HG03060 (cell line): ENCODE measurements at regions not wholly inside any gene's neighbourhood (a gene's known extent, or its start where the extent isn't known, plus 50 kb on each side); places are given as distances from the start of the nearest gene placed in this dataset.

Source experiments
- ATAC-seq: cut with Tn5 transposase; IDR thresholded peaks from one replicate; pipeline ENCODE4 v1.9.1; 2021; ENCODE audit warnings: low read depth, moderate number of reproducible peaks; ENCODE audit not compliant: unreplicated experiment

DNA sequence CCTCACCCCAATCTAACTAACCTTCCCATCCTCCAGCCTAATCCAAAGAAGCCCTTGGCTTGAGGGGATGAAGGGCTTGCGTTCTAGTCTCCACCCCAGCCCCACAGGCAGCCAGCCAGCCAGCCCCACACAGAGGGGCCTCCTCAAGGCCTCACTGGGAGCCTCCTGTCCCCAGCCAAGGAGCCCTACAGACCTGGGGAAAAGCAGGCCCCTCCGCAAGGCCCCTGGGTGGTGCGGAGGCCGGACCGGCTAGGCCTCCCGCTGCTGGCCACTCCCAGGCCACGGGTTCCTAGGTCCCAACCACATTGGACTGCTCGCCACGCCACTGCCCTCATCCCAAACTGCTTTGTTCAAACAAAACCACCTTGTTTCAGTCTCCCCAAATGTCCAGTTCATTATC, 78.0 kb downstream of the ZIC5 start:
- no peak for ATAC-seq

DNA sequence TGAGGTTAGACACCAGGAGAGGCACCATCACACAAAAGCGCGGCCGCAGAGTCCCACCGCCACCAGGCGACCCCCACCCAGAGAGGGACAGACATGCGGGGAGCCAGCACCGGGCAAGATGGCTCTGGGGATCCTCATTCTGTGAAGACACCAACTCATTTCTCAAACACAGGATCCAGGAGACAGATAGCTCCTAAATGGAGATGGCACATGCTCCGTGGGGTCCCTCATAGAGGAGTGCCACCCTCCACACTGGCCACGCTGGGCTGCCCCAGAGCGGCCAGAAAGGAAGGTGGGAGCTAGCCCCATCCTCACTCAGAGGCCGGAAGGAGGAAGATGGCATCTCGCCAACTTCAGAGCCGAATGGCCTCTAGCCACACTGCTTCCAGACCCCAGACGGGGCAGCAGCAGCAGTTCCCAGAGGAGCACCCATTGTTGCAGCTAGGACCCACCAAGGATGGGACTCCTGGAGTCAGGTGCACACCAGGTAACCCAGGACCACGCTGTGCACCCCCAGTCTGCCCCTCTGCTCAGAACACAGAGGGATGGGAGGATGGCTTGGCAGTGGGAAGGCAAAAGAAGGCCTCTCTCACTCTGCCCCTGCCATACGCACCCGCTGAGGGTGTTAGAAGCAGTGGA, 78.6 kb downstream of the ZIC5 start:
- ATAC-seq = no peak

DNA sequence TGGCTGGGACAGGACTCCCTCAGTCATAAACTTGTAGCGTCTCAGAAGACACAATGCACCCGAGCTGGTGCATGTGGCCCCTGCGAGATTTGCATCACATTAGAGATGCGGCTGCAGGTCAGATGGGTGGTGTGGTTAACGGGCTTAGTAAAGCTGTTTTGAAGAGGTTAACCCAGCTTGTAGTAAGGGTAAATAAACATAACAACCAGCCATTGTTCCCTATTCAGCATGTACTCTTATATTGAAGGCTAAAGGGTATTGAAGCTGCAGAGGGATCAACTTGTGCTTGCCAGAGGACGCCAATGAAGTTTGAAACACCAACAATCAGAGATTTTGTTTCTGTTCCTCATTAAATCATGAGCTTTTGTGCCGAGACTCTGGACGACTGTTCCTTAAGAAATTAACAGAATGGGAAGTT, 79.4 kb downstream of the ZIC5 start:
- ATAC-seq = no peak

DNA sequence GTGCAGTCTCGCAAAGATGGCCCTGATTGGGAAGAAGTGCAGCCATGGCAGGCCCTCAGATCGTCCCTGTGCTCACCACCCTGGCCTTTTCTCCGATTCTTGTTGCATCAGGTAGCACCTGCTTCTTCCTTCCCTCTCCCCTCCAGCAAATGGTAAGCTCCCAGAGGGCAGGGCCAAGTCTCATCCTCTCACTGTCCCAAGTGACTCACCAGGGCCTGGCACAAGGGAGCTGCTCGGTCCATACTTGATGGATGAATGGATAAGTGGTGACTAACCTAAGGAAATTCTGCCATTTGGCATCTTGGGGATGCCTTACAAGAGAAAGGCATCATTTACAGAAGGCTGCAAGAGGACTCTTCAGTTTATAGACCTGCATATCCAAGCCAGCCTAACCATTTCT, 84.9 kb downstream of the ZIC5 start:
- no peak for ATAC-seq

DNA sequence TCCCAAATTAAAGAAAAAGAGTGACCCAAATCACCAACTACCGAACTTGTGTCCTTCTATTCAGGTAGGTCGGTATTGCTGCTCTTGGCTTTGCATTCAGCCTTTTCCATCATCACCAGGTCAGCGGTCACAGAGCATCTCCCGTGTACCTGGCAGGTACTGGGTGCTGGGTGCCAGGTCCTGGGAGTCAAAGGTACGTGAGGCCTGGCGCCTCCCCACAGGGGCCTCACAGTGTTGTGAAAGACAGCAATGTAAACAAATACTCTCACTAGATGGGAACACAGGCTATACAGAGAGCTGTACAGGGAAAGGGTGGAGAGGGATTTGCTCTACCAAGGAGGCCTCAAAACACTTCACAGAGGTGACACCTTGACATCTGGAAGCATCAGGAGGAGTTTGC, 86.7 kb downstream of the ZIC5 start:
- ATAC-seq = no peak

DNA sequence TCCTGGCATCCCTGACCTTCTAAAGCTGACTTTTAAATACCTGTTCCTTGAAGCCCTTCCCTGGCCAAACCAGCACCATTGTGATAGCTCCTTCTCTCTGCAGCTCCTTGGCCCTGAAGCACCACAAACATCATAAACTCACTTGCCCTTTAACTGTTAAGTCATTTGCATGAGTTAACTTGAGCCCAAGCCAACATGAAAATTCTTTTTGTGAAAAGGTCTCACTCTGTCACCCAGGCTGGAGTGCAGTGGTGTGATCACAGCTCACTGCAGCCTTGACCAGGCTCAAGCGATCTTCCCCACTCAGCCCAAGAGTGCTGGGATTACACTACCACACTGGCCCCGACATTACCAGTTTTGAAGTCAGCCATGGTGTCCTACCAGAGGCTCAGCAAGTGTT, 87.8 kb downstream of the ZIC5 start:
- ATAC-seq = no peak

DNA sequence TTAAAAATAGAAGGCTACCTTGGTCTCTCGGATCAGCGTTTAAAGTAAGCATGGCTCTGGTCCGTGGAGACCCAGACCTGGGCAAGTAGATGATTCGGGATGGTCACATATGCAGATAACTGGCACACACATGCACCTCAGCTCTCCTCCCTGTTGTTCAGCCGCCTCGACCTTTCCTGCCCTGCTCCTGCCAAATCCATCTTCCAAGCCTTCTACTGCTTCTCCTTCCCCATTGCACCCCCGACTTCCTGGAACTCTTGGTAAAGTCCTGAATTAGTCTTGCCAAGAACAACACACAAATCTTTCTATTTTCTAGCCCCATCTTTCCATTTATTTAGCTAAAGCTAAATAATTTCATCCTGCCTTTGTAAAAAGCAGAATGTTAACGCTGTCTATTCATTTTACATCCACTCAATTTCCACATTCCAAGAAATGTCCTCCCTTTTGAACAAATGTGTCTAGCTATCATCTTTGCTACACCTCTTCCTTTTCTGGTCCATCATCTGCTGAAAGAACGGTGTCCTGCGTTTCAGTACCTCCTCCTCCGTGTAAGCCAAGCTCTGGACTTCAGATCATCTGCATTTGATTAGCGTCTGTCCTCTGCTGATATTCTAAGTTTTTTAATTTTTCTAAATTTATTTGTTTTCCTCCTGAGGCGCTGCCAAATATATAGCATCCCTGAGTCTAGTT, 92.5 kb downstream of the ZIC5 start:
- ATAC-seq = no peak

DNA sequence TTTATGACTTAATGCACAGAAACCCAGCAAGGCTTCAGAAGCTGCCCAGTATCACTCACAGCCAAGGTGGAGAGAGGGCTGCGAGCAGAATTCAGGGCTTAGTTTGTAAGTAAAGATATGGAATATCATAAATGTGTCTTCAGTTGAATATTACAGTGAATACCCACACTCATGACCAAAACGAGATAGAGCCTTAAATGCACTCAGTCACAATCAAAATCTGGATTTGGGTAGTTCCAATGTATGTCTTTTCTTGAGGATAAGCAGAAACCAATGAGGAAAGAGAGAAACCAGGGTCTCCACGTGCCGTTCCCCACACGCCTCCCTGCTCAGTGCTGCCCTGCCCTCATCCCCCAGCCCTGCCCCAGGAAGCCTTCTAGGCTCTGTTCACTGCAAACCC, 94.9 kb downstream of the ZIC5 start:
- ATAC-seq = no peak

DNA sequence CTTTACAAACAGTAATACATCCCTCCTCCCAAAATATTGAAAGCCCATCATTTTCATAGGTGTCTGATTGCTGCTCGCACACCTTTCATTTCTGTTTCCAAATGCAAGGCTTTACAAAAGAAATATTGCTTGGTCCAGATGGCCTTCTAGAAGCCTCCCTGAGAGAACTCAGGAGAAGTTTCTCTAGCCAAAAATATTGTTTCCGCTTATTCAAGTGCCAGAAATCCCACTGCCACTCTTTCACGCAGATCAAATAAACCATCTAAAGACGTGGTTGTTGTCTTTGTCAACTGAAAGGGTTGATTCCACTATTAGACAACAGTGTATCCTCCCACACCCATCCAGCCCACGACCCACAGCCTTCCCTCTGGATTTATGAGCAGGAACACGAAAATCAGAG, 96.2 kb downstream of the ZIC5 start:
- ATAC-seq = no peak

DNA sequence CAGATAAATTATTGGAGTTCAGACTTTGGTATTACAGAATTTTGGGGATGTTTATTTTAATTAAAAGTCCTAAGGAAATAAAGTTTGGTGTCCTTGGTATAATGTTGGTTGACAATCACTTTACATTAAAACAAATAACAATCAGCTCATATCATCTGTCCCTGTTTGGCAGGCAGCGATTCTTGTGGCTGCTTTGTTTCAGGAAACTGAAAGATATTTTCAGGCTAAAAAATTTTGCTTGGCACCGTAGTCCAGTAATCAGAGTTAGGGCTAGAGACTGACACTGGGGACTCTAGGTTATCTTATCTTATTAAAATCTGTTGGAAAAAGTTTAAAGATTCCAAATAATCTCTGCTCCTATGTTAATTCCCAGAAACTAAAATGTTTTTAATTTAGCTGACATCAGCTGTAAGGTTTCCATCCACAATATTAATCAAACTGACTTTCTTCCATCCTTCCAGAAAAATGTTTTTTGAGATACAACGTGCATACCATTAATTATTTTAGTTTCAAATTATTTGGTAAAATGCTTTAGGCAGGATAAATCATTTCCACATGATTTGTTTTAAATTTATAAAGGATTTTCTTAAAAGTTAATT, 97.6 kb downstream of the ZIC5 start:
- no peak for ATAC-seq

DNA sequence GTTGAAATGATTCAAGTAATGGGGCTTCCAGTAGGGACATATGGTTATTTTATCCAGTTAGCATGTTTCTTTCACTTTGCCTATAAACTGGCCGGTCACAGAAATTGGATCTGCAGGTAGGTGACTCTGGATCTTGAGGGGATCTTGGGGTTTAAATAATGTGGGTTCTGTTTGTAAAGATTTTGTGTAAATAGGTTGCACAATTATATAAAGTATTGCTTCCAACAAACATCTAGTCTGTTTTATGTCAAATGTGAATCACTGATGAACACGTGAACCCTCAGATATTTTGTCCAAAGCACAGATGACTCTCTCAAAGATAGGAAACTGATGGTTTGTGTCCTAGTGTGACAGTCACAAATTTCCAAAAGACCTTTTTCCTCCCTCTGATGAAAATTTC, 98.4 kb downstream of the ZIC5 start:
- ATAC-seq = no peak

DNA sequence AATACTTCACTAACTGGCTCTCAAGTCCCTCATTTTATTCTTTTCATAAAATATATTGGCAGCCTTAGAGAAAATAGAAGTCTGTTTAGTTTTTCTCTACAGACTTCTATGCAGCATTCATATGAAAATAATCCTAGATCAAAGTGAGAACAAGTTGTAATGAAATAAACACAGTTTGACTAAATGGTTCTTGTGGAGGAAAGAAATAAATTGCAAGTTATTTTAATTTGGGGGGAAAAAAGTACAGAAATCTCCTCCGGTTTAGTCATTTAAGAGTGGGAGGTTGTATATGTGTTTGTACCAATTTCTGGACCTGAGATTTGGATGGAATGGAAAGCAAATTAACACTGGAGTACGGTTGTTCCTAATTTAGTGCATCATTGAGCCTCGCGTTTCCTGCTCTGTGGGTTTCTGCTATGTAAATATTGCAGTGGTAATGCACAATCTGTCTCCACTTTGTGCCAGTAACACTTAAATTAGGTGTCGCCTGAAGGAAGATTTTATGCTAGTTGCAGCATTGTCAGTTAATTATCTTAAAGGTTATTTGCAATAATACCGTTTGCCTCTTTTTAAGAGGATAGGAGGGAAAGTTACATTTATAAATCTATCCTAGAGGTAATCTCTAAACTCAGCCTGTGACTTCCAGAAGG, 100.2 kb downstream of the ZIC5 start:
- ATAC-seq = no peak

DNA sequence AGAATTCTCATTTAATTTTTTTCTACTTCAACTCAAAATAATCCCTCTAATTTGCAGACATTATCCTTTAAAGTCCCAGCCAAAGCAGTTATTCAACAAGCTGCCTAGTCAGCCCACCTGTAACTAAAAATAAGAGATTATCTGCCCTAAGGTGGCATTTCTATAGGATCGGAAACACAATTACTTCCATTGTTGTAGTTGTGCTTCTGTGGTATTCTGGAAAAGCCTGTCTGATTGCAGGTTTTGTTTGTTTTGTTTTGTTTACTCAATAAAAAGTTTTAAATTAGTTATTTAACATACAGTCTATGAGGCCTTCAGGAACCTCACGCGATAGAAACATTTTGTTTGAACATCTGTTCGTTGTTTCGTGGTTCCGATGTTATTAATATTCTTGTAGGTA, 101.0 kb downstream of the ZIC5 start:
- ATAC-seq = no peak

DNA sequence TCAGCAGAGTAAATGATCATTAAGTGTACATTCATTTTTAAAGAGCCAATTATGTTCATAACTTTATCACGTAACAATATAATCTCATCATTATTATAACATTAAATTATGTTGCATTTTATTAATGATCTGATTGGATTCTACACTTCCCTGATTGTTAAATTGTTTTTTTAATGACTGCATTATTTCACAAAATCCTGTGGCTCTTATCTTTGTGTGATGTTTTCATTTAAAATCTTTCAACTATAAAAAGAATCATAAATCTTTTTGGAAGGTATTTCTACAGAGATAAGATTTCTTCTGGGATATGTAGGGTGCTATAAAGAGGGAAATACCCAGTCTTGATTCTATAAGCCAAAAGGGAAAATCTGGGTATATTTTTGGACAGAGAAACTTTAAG, 101.7 kb downstream of the ZIC5 start:
- no peak for ATAC-seq

DNA sequence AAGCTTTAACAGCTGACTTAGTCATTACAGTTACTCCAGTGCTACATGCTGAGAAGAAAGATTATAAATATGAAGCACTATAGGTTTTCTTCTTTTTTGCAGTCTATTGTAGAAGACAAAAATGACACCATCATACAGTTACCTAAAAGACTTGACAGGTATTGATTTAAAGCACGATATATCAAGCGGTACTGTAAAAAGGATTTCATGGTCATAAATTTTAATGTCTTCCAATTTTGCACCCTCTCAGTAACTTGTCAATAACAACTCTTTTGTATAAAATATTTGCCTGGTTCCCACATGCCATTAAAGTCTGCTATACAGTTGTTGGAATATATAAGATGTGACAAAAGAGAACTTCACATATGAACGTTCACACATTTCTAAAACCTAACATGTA, 102.8 kb downstream of the ZIC5 start:
- ATAC-seq = no peak

DNA sequence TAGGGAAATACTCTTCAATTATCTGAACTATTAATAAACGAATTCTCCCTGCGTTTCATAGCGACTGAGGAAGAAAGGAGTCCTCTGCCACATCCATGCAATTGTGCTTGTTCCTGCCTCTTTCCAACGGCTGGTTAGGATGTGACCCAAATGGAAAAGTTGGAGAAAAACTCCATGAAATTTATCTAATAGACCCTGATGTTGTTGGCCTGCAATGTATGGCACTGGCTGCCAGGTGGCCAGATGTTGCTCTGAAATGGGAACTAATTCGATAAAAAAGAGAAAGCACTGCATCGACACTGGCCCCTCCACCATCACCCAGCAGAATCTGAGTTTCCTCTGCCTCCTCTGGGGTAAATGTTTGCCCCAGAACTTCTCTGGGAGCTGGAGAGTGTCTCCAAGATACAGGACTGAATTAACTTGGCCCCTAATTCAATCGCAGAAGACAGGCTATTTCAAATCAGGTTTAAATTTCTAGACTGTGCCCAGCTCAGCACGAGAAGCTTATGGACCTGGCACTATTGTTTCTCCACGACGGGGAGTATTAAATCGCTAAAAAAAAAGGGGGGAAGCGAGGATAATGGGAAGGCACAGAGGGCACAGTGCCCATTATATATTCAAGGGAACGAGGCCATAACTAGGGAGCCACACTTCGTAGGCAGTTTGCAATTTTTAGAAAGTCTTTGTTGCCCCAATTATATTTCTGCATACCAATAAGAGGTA, 103.9 kb downstream of the ZIC5 start:
- no peak for ATAC-seq

DNA sequence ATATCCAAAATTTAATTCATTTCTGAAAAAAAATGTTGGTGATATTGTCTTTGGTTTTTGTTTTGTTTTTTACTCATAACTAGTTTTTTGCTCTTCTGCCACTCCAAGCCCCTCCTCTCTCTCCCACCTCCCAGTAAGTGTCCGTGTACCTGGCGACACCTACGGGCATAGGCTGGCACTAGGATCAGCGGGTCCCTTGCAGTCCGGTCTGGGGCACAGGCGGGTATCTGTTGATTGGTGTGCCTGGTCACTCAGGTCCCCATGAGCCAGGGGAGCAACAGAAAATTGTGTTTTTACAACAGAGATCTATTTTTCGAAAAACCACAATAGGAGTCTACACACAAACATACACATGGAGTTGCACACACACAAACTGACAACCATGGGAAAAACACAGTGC, 104.8 kb downstream of the ZIC5 start:
- no peak for ATAC-seq

DNA sequence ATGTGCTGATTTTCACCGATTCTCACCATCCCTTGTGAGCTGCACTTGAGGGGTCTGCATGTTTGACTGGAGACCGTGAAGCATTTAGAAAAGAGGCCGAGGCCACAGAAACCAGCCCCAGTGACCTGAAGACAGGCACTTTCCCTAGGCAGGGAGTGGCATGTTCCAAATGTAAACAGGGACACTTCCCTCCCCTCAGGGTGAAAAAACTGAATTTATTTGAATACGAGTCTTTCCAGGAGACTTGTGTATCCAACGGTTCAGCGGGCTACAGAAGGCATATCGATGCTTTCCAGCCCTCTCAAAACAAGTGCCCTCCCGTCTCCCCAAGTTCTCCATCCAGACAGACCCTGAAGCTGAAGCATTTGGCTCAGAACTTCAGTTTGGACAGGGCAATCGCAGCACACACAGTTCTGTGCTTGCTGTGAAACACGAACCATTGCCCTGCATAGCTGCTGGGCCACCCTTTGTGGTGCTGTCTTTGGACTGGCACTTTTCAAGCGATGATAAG, 106.1 kb downstream of the ZIC5 start:
- no peak for ATAC-seq

DNA sequence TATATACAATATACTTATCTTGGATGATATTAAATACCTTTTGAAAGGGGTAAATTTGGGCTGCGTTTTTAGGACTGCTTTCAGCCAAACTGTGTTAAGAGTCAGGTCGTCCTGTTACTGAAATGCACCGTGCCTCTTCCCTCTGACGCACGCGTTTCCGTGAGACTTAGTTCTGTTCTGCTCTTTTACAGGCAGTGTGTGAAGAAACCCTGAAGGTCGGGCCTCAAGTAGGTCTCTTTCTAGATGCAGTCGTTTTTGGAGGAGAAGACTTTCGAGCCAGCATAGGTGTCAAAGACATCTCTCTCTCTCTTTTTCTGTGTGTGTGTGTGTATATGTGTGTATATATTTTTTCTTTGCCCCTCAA, 107.0 kb downstream of the ZIC5 start:
- ATAC-seq = no peak

DNA sequence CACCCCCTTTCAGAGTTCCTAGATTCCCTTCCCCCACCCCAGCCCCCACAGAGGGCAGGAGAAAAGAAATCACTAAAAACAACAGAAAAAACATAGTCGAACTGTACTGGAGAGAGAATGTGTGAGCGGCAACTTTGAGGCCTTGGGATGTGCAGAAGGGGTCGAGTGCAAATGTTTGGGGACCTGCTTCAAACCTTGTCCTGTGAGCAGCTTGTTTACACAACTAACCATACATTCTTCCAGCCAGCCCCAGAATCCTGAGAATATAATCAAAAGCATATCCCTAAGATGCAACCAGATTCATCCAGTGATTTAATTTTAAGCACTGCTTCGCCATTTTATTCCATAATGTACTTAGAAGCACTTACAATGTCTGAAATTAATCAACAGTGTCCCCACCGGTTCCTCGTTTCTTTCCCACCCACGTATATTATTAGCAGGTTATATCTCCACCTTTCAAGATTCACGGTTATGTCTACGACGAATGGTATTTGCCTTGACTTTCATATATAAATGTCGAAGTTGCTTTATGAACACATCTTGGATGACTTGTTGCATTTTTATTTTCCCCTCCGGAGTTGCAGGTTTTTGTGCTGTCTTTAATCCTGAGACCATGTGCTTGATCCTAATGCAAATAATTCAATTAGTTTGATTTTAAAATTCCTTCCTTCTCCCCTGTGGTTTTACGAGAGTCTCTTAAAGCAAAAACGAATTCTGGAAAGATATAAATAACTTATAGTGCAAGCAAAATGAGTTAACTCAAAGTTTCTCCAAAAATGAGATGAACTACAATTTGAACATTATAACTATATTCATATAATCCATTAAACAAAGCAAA, 107.6 kb downstream of the ZIC5 start:
- ATAC-seq = no peak
